Activated T-cell treated with anti-CD3 and anti-CD28 coated beads for 1 hour (primary cell): ENCODE measurements at regions not wholly inside any gene's neighbourhood (a gene's known extent, or its start where the extent isn't known, plus 50 kb on each side); places are given as distances from the start of the nearest gene placed in this dataset.
"Not testable (repeated sequence)": the region's sequence is repeated elsewhere in the genome, so short reads cannot be mapped to it uniquely, and the experiment has no call there.

ENCODE experiments used
- DNase-seq: peaks from one replicate; pipeline ENCODE4 v3.0.0-alpha.2; 2020; ENCODE audit warnings: low read depth

GRCh38 chr12:111248236-111249017 is 120.5 kb downstream of the PHETA1 start:
- no peak for DNase-seq

GRCh38 chr12:111247083-111247783 is 121.7 kb downstream of the PHETA1 start:
- DNase-seq: no peak

- DNase-seq: no peak
Measured at GRCh38 chr12:111246477-111247011, 122.4 kb downstream of the PHETA1 start.

DNA sequence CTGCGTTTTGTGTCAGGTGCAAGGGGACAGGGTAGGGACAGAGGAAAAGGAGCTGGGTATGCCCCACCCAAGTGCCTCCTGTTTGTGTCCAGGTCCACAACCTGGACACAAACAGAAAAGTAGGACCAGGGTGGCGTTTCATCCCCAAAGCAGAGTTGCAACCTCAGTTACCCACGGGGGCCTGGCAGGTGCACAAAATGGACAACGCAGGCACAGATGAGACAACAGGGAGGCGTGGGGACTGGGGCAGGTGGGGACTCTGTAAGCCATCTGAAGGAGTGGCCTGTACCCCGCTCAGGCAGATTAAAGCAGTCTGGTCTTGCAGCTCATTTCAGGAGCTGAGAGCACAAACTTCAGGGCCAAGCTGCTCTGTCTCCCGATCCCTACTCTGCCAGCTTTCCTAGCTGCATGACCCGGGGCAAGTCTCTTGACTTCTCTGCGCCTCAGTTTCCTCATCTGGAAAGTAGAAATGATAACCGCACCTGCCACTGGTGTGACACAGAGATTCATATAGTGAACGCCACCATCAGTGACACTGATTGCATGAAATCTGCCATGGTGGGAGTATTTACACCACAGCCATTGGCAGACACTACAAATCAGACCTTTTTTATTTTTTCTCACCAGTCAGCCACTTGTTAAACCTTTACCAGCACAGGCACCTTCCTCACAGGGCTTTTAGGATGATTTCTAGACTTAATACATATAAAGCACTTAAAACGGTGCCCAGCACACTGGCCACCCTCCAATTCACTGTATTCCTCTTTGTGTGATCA is 123.0 kb downstream of the PHETA1 start:
- DNase-seq: no peak

DNA sequence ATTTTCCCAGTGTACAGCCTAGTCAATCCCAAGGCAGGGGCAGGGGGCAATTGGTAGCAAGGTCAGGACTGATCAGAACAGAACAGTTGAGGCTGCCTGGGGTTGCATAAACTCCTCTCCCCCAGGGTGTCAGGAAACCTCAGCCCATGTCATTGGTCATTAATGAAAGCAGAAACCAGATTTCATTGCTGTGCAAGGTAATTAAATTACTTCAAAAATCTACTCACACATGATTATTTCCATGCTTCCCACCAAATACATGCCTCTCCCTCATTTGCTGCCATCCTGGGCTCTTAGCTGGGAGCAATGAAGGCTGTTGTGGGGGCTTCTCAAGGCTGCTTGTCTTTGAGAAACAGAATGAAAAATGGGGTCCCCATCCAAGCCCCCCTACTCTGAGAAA is 124.2 kb downstream of the PHETA1 start:
- no peak for DNase-seq

DNA sequence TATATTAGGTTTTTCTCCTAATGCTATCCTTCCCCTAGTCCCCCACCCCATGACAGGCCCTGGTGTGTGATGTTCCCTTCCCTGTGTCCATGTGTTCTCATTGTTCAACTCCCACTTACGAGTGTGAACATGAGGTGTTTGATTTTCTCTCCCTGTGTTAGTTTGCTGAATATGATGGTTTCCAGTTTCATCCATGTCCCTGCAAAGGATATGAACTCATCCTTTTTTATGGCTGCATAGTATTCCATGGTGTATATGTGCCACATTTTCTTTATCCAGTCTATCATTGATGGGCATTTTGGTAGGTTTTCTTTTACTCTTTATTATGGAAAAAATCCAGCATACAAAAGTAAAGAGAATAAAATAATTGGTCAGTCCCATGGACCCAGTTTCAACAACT is 126.1 kb downstream of the PHETA1 start:
- not testable (repeated sequence) for DNase-seq

GRCh38 chr12:111242184-111242583 is 126.7 kb downstream of the PHETA1 start:
- DNase-seq: no peak

- DNase-seq: no peak
Measured at GRCh38 chr12:111240374-111240773, 128.5 kb downstream of the PHETA1 start.

- DNase-seq: no peak
Measured at GRCh38 chr12:111239235-111239634, 129.7 kb downstream of the PHETA1 start.

DNA sequence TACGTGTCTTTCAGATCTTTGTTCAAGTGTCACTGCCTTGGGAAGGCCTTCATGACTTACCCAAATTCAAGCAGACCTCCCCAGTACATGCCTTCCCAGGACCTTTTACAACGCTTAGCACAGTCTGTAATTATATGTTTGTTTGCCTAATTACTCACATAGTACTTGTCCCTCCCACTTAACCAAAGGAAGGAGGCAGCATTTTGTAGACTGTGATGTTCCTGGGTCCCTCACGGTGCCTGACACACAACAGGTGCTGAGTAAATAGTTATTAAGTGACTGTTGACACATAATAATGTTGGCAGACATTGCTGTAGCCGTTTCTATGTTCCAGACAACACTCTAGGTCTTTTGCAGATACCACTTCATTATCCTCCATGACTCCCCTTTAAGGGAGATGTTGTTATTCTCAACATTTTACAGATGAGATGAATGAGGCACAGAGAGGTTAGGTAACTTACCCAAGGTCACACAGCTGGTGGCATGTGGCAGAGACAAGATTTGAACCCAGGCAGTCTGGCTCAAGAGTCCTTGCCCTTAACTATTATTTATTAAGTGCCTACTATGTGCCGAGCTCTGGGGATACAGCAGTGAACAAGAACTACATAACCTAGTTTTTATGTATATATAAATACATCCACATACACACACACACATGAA is 130.7 kb downstream of the PHETA1 start:
- DNase-seq: no peak

DNA sequence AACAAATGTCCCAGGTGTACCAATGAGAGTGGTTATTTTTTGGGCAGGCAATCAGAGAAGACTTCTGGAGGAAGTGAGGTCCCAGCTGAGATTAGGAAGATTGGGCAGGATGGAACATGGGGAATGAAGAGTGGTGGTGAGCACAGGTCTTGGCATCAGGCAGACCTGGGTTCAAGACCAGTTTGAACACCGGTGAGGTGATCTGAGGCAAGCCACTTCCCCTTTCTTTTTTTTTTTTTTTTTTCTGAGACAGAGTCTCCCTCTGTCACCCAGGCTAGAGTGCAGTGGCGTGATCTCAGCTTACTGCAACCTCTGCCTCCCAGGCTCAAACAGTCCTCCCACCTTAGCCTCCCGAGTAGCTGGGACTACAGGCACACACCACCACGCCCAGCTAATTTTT is 134.4 kb downstream of the PHETA1 start:
- not testable (repeated sequence) for DNase-seq

- DNase-seq: no peak
Measured at GRCh38 chr12:111233786-111234185, 135.1 kb downstream of the PHETA1 start.

DNA sequence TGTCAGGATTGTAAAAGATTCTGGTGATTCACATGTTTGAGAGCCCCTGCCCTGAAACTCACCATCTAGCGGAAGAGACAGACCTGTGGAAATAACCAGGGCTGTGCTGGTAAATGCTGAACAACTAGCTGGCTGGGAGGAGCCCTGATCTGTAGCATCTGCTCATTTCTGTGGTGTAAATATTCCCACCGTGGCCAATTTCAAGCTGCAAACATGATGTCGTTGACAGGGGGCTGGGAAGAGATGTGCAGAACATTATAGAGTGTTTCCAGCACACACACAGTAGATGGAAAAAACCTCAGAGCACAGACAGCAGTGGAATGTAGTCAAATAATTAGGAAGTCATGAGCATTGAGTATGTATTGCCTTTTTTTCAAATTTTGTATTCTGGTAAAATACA is 138.2 kb downstream of the PHETA1 start:
- DNase-seq: no peak

DNA sequence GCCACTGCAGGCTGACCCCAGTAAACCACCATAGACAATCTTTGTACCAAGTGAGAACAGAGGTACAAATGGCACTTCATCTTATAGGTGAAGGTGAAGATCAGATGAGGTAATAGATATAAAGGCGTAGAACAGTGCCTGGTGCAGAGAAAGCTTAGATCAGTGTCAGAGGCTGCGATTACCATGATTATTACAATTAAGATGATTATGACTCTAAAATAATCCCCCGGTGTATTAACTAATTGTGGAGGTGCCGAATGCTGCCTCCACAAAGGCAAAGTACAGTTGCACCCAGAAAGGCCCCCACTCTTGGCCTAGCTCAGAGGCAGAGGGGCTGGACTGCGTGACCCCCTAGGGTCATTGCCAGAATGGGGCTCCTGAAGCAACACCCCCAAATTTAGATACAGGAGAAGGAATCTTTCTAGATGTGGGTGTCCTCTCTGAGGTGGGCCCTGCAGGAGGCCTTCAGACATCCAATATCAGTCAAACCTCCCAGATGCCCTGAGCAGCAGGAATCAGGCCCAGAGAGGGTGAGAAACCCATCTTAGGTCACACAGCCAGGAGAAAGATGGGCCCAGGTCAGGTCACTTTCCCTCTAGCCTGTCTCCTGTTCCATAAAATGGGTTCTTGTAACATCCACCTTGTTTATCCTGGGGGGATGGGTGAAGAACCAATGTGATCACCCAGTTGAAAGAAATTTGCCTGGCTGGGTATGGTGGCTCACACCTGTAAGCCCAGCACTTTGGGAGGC is 139.8 kb downstream of the PHETA1 start:
- DNase-seq: no peak

DNA sequence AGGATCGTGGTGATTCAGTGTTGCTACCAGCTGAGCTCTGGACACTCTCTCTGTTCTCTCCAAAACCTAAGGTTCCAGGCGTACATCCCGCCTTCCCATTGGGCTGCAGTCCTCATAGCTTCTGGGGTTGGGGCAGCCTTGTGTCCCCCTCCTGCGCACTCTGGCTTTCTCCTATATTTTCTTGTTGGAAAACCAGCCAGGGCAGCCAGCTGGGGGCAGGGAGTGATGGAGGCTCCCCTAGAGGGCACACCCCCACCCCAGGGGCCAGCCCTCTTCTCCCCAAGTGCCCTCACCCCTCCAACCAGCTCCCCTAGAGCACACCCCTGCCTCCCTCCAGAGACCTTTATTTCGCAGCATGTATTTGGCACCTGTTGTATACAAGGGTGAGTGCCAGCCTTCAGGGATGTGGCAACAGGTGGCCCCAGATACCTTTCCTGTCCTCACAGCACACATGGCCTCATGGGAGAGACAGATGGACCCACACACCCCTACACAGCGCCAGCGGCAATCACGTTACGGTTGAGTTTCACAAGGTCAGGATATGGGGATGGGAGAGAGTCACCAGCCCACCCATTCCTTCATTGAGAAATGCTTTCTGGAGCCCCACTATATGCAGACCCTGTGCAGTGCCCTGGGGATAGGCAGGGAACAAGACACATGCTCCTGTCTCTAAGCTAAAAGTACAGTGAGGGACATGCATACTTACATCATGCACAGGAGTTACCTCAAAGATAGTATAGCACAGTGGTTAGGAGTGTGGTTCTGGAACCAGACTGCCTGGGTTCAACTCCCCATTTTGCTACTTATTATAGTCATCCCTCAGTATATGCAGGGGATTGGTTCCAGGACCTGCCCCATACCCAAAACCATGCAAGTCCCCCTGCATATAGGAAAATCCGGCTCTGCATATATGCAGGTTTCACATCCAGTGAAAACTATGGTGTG is 141.1 kb downstream of the PHETA1 start:
- no peak for DNase-seq

- DNase-seq: no peak
Measured at GRCh38 chr12:111226680-111227079, 142.2 kb downstream of the PHETA1 start.

DNA sequence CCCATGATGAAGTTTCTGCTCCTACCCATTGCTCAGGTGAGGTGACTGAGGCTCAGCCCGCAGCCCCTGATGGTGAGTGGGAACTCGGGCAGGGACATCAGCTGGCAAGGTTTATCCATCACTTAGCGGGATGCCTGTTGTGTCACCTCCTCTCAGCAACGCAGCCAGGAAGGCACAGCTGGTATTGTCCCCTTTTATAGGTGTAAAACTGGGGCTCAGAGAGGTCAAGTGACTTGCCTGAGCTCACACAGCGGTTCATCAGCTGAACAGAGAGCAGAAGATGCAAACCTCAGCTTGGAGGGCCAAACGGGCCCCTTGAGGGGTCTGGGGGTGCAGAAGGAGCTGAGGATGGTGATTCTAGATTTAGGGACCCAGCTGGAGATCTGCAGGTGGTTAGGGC is 143.6 kb downstream of the PHETA1 start:
- no peak for DNase-seq

DNA sequence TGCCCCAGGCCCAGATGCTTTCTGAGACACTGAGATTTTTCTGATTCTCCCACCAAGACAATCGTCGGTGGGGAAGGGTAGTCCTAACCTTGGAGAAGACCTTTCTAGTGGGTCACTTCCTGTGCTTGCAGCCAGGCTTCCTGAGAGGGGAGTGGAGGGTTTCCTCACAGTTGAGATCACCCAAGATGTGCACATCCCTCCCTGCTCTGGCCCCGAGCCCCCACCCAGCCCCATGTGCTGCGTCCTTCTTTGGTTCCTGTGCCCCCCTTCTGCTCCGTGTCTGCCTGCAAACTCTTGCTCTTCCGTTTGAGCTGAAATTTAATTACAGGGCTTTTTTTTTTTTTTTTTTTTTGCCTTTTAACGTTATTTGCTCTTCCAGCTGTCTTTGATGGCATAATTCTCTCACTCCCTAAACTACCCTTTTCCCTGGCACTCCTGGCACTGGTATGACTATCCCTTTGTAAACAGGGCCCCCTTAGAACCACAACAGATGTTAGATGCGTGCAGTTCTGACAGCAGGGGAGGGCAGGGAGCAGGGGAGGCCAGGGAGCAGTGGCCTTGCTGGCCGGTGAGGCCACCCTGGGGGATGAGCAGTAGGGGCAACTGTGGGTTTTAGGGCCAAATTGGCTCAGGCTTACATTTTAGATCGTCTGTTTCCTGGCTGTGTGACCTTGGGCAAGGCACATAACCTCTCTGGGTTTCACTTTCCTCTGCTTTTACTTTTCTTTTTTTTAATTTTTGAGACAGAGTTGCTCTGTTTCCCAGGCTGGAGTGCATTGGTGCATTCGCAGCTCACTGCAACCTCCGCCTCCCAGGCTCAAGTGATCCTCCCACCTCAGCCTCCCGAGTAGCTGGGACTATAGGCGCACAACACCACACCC is 144.5 kb downstream of the PHETA1 start:
- DNase-seq: no peak

- no peak for DNase-seq
Measured at GRCh38 chr12:111222523-111222922, 146.4 kb downstream of the PHETA1 start.
